ENCODE measurements at regions not wholly inside any gene's neighbourhood (a gene's known extent, or its start where the extent isn't known, plus 50 kb on each side); places are given as distances from the start of the nearest gene placed in this dataset.

GRCh38 chr4:124262211-124263179 is 450.0 kb downstream of the ANKRD50 start:
- H3K27me3 Mint-ChIP-seq (ENCODE audit: low read depth) = no peaks in the 10 kb centered on the region
- ATAC-seq (replicated peaks in 1 of 2) (peak; percentile 61 to 64), DNase-seq (peak; percentile 36 to 41)
- H3K4me3 Mint-ChIP-seq = no peak overlapping the region
- H3K36me3 Mint-ChIP-seq (ENCODE audit: insufficient read depth in 2 of 2) = no peaks in the 10 kb centered on the region
- H3K9me3 Mint-ChIP-seq = no peaks in the 10 kb centered on the region
- H3K27ac Mint-ChIP-seq = no peak overlapping the region
- no peaks in the 10 kb centered on the region for H3K4me1 Mint-ChIP-seq (ENCODE audit: low read depth)

GRCh38 chr4:124265701-124266100 is 446.8 kb downstream of the ANKRD50 start:
- ATAC-seq (replicated peaks in 1 of 2) = no peak
- no peaks in the 10 kb centered on the region for H3K27me3 Mint-ChIP-seq (ENCODE audit: low read depth)
- peaks cover 0 to 2% of the 10 kb centered on the region in 2 donors for H3K36me3 Mint-ChIP-seq (ENCODE audit: insufficient read depth in 2 of 2)
- no peak overlapping the region for H3K4me3 Mint-ChIP-seq
- H3K27ac Mint-ChIP-seq = no peak overlapping the region
- H3K9me3 Mint-ChIP-seq = peaks cover 0 to 2% of the 10 kb centered on the region in 2 donors
- H3K4me1 Mint-ChIP-seq (ENCODE audit: low read depth) = no peaks in the 10 kb centered on the region
- no peak for DNase-seq

GRCh38 chr4:124266721-124267120 is 445.8 kb downstream of the ANKRD50 start:
- H3K4me1 Mint-ChIP-seq (ENCODE audit: low read depth) = no peaks in the 10 kb centered on the region
- H3K9me3 Mint-ChIP-seq = peaks cover 0 to 2% of the 10 kb centered on the region in 2 donors
- ATAC-seq (replicated peaks in 1 of 2) (no peak), DNase-seq (no peak)
- H3K27me3 Mint-ChIP-seq (ENCODE audit: low read depth) = no peaks in the 10 kb centered on the region
- no peak overlapping the region for H3K27ac Mint-ChIP-seq
- H3K36me3 Mint-ChIP-seq (ENCODE audit: insufficient read depth in 2 of 2) = peaks cover 0 to 2% of the 10 kb centered on the region in 2 donors
- no peak overlapping the region for H3K4me3 Mint-ChIP-seq

GRCh38 chr4:124276461-124276860 is 436.1 kb downstream of the ANKRD50 start:
- H3K27ac Mint-ChIP-seq = no peak overlapping the region
- H3K9me3 Mint-ChIP-seq = peaks cover 0 to 7% of the 10 kb centered on the region in 2 donors
- peaks cover 0 to 2% of the 10 kb centered on the region in 2 donors for H3K36me3 Mint-ChIP-seq (ENCODE audit: insufficient read depth in 2 of 2)
- ATAC-seq (replicated peaks in 1 of 2) (no peak), DNase-seq (no peak)
- H3K27me3 Mint-ChIP-seq (ENCODE audit: low read depth) = no peaks in the 10 kb centered on the region
- H3K4me1 Mint-ChIP-seq (ENCODE audit: low read depth) = no peaks in the 10 kb centered on the region
- no peak overlapping the region for H3K4me3 Mint-ChIP-seq

GRCh38 chr4:124277691-124278090 is 434.8 kb downstream of the ANKRD50 start:
- no peak for ATAC-seq (replicated peaks in 1 of 2)
- no peak for DNase-seq
- Mint-ChIP-seq H3K4me3 (no peak overlapping the region), H3K36me3 (ENCODE audit: insufficient read depth in 2 of 2) (no peaks in the 10 kb centered on the region), H3K27me3 (ENCODE audit: low read depth) (no peaks in the 10 kb centered on the region), H3K27ac (no peak overlapping the region), H3K9me3 (peaks cover 0 to 7% of the 10 kb centered on the region in 2 donors), H3K4me1 (ENCODE audit: low read depth) (no peaks in the 10 kb centered on the region)

GRCh38 chr4:124278477-124278876 is 434.1 kb downstream of the ANKRD50 start:
- H3K27ac Mint-ChIP-seq = no peak overlapping the region
- peaks cover 0 to 7% of the 10 kb centered on the region in 2 donors for H3K9me3 Mint-ChIP-seq
- no peaks in the 10 kb centered on the region for H3K27me3 Mint-ChIP-seq (ENCODE audit: low read depth)
- no peaks in the 10 kb centered on the region for H3K4me1 Mint-ChIP-seq (ENCODE audit: low read depth)
- DNase-seq (no peak), ATAC-seq (replicated peaks in 1 of 2) (no peak)
- H3K4me3 Mint-ChIP-seq = no peak overlapping the region
- H3K36me3 Mint-ChIP-seq (ENCODE audit: insufficient read depth in 2 of 2) = no peaks in the 10 kb centered on the region

GRCh38 chr4:124279741-124280140 is 432.8 kb downstream of the ANKRD50 start:
- Mint-ChIP-seq H3K36me3 (ENCODE audit: insufficient read depth in 2 of 2) (no peaks in the 10 kb centered on the region), H3K4me3 (no peak overlapping the region), H3K9me3 (no peaks in the 10 kb centered on the region), H3K27me3 (ENCODE audit: low read depth) (no peaks in the 10 kb centered on the region), H3K27ac (no peak overlapping the region), H3K4me1 (ENCODE audit: low read depth) (no peaks in the 10 kb centered on the region)
- ATAC-seq (replicated peaks in 1 of 2) = no peak
- no peak for DNase-seq

- Mint-ChIP-seq H3K27me3 (ENCODE audit: low read depth) (no peaks in the 10 kb centered on the region), H3K36me3 (ENCODE audit: insufficient read depth in 2 of 2) (no peaks in the 10 kb centered on the region), H3K4me1 (ENCODE audit: low read depth) (no peaks in the 10 kb centered on the region), H3K27ac (no peak overlapping the region), H3K9me3 (no peaks in the 10 kb centered on the region), H3K4me3 (no peak overlapping the region)
- no peak for ATAC-seq (replicated peaks in 1 of 2)
- DNase-seq = no peak
These were observed 430.1 kb downstream of the ANKRD50 start for GRCh38 chr4:124282301-124282898.

GRCh38 chr4:124288706-124289486 is 423.6 kb downstream of the ANKRD50 start:
- H3K4me3 Mint-ChIP-seq = no peak overlapping the region
- peaks cover 4% of the 10 kb centered on the region for H3K27me3 Mint-ChIP-seq (ENCODE audit: low read depth)
- no peaks in the 10 kb centered on the region for H3K4me1 Mint-ChIP-seq (ENCODE audit: low read depth)
- H3K36me3 Mint-ChIP-seq (ENCODE audit: insufficient read depth in 2 of 2) = no peaks in the 10 kb centered on the region
- H3K9me3 Mint-ChIP-seq = no peaks in the 10 kb centered on the region
- ATAC-seq (replicated peaks in 1 of 2) (no peak), DNase-seq (no peak)
- H3K27ac Mint-ChIP-seq = no peak overlapping the region

- Mint-ChIP-seq H3K4me1 (ENCODE audit: low read depth) (no peaks in the 10 kb centered on the region), H3K36me3 (ENCODE audit: insufficient read depth in 2 of 2) (no peaks in the 10 kb centered on the region), H3K9me3 (no peaks in the 10 kb centered on the region), H3K4me3 (no peak overlapping the region), H3K27me3 (ENCODE audit: low read depth) (peaks cover 4% of the 10 kb centered on the region), H3K27ac (no peak overlapping the region)
- ATAC-seq (replicated peaks in 1 of 2) (no peak), DNase-seq (no peak)
These were observed 421.9 kb downstream of the ANKRD50 start for GRCh38 chr4:124290678-124291077.

- no peak overlapping the region for H3K4me3 Mint-ChIP-seq
- H3K36me3 Mint-ChIP-seq (ENCODE audit: insufficient read depth in 2 of 2) = no peaks in the 10 kb centered on the region
- no peaks in the 10 kb centered on the region for H3K27me3 Mint-ChIP-seq (ENCODE audit: low read depth)
- ATAC-seq (replicated peaks in 1 of 2) (no peak), DNase-seq (no peak)
- no peaks in the 10 kb centered on the region for H3K9me3 Mint-ChIP-seq
- no peak overlapping the region for H3K27ac Mint-ChIP-seq
- H3K4me1 Mint-ChIP-seq (ENCODE audit: low read depth) = no peaks in the 10 kb centered on the region
These were observed 417.1 kb downstream of the ANKRD50 start for GRCh38 chr4:124295413-124295812.

- Mint-ChIP-seq H3K27me3 (ENCODE audit: low read depth) (peaks cover 6% of the 10 kb centered on the region), H3K4me1 (ENCODE audit: low read depth) (no peaks in the 10 kb centered on the region), H3K4me3 (no peak overlapping the region), H3K27ac (no peak overlapping the region), H3K9me3 (no peaks in the 10 kb centered on the region), H3K36me3 (ENCODE audit: insufficient read depth in 2 of 2) (no peaks in the 10 kb centered on the region)
- no peak for ATAC-seq (replicated peaks in 1 of 2)
- no peak for DNase-seq
These were observed 407.6 kb downstream of the ANKRD50 start for GRCh38 chr4:124304941-124305340.

- H3K4me1 Mint-ChIP-seq (ENCODE audit: low read depth) = no peaks in the 10 kb centered on the region
- no peak overlapping the region for H3K27ac Mint-ChIP-seq
- ATAC-seq (replicated peaks in 1 of 2) (no peak), DNase-seq (no peak)
- no peak overlapping the region for H3K4me3 Mint-ChIP-seq
- peaks cover 6% of the 10 kb centered on the region for H3K27me3 Mint-ChIP-seq (ENCODE audit: low read depth)
- H3K9me3 Mint-ChIP-seq = no peaks in the 10 kb centered on the region
- H3K36me3 Mint-ChIP-seq (ENCODE audit: insufficient read depth in 2 of 2) = no peaks in the 10 kb centered on the region
These were observed 406.2 kb downstream of the ANKRD50 start for GRCh38 chr4:124306352-124306751.

Data from activated T-cell treated with anti-CD3 and anti-CD28 coated beads, Interleukin-2, amount 50 U/mL, for 72 hours (primary cell).